DND-41 (cell line): ENCODE measurements at regions not wholly inside any gene's neighbourhood (a gene's known extent, or its start where the extent isn't known, plus 50 kb on each side); places are given as distances from the start of the nearest gene placed in this dataset.

ENCODE experiments used
- EZH2 ChIP-seq: IDR thresholded peaks from 3 replicates; pipeline ENCODE4 v1.6.1; 2012; ENCODE audit warnings: borderline replicate concordance, low read depth, mild to moderate bottlenecking, moderate library complexity, low read length, inconsistent platforms; ENCODE audit not compliant: severe bottlenecking
- TF ChIP-seq, protein P1 (sequence below): IDR thresholded peaks from 2 replicates; pipeline ENCODE4 v1.5.1; 2012; ENCODE audit warnings: borderline replicate concordance, low read length, moderate library complexity, mild to moderate bottlenecking; ENCODE audit not compliant: poor library complexity, severe bottlenecking; ENCODE audit errors: extremely low read depth

- TF ChIP-seq, protein P1, sequence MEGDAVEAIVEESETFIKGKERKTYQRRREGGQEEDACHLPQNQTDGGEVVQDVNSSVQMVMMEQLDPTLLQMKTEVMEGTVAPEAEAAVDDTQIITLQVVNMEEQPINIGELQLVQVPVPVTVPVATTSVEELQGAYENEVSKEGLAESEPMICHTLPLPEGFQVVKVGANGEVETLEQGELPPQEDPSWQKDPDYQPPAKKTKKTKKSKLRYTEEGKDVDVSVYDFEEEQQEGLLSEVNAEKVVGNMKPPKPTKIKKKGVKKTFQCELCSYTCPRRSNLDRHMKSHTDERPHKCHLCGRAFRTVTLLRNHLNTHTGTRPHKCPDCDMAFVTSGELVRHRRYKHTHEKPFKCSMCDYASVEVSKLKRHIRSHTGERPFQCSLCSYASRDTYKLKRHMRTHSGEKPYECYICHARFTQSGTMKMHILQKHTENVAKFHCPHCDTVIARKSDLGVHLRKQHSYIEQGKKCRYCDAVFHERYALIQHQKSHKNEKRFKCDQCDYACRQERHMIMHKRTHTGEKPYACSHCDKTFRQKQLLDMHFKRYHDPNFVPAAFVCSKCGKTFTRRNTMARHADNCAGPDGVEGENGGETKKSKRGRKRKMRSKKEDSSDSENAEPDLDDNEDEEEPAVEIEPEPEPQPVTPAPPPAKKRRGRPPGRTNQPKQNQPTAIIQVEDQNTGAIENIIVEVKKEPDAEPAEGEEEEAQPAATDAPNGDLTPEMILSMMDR: no peak
- TF ChIP-seq EZH2: no peak
Measured at GRCh38 chr2:792687-793086, 115.5 kb upstream of the TMEM18 start.
